HG03060 (cell line): ENCODE measurements at regions not wholly inside any gene's neighbourhood (a gene's known extent, or its start where the extent isn't known, plus 50 kb on each side); places are given as distances from the start of the nearest gene placed in this dataset.

Experiments
- ATAC-seq: cut with Tn5 transposase; IDR thresholded peaks from one replicate; pipeline ENCODE4 v1.9.1; 2021; ENCODE audit warnings: low read depth, moderate number of reproducible peaks; ENCODE audit not compliant: unreplicated experiment

GRCh38 chr16:64829678-64830077 lies 292.2 kb downstream of the CDH11 start:
- no peak for ATAC-seq

DNA sequence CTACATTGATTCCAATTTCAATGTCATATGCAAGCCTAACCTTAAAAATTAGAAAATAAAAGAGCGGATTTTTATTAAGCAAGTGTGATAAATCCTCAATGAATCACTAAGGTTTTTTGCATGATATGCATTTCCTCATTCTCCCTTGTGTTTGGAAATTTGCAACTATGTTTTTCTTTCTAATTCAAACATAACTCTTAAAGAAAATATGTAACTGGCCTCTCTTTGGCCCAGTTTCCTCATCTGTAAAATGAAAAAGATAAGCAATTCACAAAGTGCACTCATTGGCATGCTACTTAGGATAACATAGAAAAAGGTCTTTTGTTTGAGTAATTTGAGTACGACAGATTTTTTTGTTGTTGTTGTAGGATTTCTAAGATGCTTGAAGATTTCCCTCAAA lies 295.5 kb downstream of the CDH11 start:
- ATAC-seq, result no peak

DNA sequence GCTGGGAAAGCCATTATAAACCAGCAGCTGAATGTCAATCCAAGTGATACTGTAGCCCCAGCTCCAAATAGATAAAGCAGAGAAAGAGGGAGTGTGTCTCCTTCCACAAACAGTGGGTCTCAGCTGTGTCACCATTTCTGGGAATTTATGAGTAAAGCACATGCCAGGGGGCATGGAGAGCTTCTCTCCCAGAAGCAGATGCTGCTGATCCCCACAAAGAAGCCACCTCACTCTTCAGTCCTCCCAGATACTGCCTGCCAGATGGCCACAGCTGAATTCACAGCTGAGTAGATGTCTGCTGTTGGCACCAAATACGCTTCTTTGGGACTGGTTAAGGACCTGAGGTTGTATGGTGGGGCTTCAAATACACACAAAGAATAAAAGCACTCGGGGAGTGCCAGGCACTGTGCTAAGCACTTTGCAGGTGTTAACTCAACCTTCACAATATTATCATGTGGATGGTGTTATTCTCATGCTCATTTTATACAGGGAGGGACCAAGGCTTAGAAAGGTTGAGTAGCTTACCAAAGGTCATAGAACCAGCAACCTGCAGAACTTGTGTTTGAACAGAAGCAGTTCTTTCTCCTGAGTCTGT lies 298.3 kb downstream of the CDH11 start:
- no peak for ATAC-seq

- ATAC-seq, result no peak
These were observed 311.8 kb downstream of the CDH11 start for GRCh38 chr16:64809876-64810629.

DNA sequence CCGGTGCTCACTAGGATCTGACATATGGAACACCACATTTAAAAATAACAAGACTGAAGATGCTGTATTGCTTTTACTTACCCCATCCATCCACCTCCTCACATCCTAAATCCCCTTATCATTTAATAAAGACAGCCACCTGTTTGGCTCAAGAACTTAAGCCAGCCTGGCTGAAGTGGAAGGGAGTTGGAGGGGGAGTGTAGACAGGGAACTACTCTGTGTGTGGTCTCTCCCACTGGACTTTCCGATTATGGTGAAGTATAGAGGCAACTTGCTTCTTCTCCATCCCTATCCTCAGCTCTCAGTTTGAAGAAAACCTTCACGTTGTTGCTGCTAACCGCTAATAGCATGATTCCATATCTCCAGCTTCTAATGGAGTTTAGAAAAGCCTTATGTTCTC lies 313.4 kb downstream of the CDH11 start:
- no peak for ATAC-seq

DNA sequence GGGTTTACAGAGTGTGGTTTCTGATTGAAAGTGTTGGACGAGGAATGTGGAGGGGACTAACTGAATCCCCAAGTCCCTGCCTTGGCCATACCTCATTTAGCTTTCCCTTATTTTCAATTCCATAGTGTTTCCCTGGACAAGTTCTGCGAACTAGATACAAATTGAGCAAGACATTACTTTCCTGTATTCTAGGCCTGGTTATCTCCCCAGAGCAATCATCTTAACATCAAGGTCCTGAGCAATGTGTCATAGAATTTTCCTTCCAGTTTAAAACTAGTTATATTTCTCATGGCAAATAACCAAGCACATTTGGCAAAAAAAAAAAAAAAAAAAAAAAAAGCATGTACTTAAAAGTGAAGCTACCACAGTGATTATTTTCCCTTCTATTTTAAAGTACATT lies 330.1 kb downstream of the CDH11 start:
- no peak for ATAC-seq

GRCh38 chr16:64784635-64785034 lies 337.2 kb downstream of the CDH11 start:
- ATAC-seq, result no peak

DNA sequence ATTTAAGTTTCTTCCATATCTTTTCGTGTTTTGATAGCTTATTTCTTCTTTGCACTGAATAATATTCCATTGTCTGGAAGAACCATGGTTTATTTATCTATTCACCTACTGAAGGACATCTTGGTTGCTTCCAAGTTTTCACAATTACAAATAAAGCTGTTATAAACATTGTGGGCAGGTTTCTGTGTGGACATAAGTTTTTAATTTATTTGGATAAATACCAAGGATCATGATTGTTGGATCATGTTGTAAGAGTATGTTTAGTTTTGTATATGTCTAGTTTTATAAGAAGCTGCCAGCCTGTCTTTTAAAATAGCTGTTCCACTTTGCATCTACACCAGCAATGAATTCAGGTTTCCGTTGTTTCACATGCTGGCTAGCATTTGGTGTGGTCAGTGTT lies 339.4 kb downstream of the CDH11 start:
- ATAC-seq, result no peak

GRCh38 chr16:64780445-64780844 lies 341.4 kb downstream of the CDH11 start:
- ATAC-seq, result no peak

GRCh38 chr16:64778777-64779176 lies 343.1 kb downstream of the CDH11 start:
- ATAC-seq, result no peak

DNA sequence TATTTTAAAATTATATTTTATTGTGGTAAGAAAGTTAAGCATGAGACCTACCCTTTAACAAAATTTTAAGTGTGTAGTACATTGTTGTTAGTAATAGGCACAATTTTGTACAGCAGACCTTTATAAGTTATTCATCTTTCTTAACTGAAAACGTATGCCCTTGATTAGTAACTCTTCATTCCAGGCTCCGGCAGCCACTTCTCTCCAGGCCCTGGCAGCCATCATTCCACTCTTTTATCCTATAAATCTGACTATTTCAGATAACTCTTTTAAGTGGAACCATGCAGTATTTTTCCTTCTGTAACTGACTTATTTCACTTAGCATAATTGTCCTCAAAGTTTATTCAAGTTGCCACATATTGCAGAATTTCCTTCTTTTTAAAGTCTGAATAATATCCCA lies 348.2 kb downstream of the CDH11 start:
- ATAC-seq, result no peak

DNA sequence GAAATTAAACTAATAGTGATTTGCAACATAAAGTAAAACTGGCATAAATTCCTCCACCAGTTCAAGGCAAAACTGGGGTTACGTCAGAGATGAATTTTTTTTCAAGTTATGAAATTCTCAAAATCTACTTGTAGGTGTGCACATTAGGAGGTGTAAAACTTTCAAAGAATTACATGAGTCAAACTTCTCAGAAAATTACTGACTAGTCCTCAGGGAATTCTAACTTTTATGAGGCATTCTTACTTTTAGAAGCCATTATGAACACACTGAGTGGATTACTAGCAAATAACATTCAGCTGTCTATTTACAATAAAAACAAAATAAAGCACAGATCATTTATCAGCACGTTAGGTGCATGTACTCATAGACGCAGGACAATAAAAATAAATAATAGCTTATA lies 348.7 kb downstream of the CDH11 start:
- ATAC-seq, result no peak

GRCh38 chr16:64771273-64771672 lies 350.6 kb downstream of the CDH11 start:
- ATAC-seq, result no peak

GRCh38 chr16:64762211-64762610 lies 359.7 kb downstream of the CDH11 start:
- no peak for ATAC-seq

DNA sequence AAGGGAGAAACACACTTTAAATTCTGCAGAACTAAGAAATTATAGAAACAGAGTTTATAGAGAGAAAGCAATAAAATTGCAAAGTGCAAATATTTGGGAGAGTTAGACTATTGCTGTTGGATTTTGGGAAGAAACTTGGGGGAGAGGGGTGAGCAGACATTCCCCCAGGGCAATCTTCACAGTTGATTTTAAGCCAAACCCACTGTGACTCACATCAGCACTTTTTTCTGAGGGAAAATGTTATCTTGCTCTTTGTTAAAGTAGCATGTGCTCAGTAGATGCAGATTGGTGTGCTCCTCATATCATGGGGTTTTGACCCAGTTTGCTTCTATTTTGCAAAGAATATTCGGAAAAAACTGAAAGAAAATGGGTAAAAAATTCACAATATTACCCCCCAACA lies 367.6 kb downstream of the CDH11 start:
- ATAC-seq, result no peak

GRCh38 chr16:64751906-64752305 lies 370.0 kb downstream of the CDH11 start:
- ATAC-seq, result no peak

- no peak for ATAC-seq
These were observed 372.5 kb downstream of the CDH11 start for GRCh38 chr16:64749346-64749745.

- ATAC-seq, result no peak
These were observed 376.5 kb downstream of the CDH11 start for GRCh38 chr16:64745258-64745930.

DNA sequence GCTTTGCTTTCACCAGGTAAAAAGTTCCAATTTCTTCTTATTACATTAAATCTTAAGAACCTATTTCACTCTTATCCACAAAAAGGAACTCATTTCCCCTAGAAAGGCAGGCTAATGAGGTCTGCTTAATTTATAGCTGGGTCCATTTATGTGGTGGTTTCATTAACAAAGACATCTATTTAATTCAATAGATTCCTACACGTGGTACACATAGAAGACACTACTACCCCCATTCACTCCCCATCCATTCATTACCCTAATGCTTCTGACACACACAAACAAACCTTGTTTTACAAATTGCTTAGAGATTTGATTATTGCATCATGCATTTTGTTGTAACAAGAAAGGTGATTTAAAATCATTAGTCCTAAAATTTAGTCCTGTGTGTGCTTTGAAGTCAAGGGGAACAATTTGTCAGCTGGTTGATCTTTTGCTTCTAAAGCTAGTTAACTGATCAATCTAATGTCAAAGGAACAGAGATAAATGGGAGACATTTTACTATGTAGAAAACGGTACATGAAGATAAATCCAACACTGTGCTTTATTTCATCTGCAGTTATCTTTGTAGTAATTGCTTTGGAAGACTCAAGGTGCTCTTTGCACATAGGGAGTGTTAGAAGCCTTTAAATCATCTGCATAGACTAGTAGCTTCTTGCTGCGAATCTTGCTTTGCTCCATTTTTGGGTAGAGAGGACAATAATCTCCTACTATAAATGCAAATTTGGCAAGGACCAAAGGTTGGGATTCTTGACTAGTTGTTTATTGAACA lies 379.2 kb downstream of the CDH11 start:
- no peak for ATAC-seq

GRCh38 chr16:64740261-64740660 lies 381.6 kb downstream of the CDH11 start:
- no peak for ATAC-seq

DNA sequence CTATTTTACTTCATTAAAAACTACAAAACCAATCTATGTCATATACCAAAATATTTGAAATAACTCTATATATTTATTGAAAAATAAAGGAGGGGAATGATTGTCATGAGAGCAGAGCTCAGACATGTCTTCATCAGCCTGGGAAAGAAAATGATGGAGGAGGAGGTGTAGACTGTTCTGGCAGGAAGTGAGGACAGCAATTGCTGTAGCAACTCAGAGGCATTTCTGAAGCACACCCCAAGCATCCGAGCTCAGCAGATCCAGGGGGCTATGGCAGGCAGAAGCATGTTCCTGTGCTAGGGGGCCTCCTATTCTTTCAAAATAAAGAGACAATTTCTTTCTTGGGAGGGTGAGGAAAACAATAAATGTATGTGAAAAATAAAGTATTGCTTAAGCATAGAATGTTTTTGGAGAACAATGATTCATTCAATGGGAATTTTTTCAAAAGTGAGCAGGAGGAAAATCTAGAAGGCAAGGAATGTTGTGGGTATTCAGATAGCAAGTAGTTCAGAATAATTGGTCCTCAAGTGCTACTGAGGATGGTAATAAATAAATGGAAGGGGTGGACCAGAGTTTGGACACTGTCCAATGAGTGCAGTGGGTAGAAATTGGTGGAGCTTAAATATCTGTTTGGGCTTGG lies 383.4 kb downstream of the CDH11 start:
- ATAC-seq, result no peak
